CD8-positive, alpha-beta memory T cell (primary cell): ENCODE measurements at regions not wholly inside any gene's neighbourhood (a gene's known extent, or its start where the extent isn't known, plus 50 kb on each side); places are given as distances from the start of the nearest gene placed in this dataset.

Experiments
- CTCF ChIA-PET: fragments of 350-600 bp; sonication (Branson Sonifier 250); formaldehyde crosslinking; loops from one replicate; lab custom pipeline; 2021; ENCODE audit warnings: antibody characterized with exemption; lab: Charles Lee
- POLR2A ChIA-PET: fragments of 350-600 bp; sonication (Branson Sonifier 250); formaldehyde crosslinking; loops from one replicate; lab custom pipeline; 2021; ENCODE audit warnings: antibody characterized with exemption; lab: Charles Lee
- DNase-seq, 5 donors: peaks; one replicate each; pipeline versions ENCODE4 v3.0.0 to v3.0.0-alpha.2; 2020 to 2022; ENCODE audit warnings: mixed read lengths in 1 of 5
- H3K27ac ChIP-seq: one replicate; pipeline ENCODE4 v1.7.0; 2013; ENCODE audit warnings: low read depth, mild to moderate bottlenecking, low read length, moderate library complexity
- H3K27me3 ChIP-seq: 2 replicates; pipeline ENCODE4 v1.7.0; 2013; ENCODE audit warnings: low read length, mild to moderate bottlenecking; ENCODE audit not compliant: insufficient read depth, poor library complexity, severe bottlenecking
- H3K36me3 ChIP-seq: 2 replicates; pipeline ENCODE4 v1.7.0; 2013; ENCODE audit warnings: mild to moderate bottlenecking, low read length, moderate library complexity; ENCODE audit not compliant: insufficient read depth
- H3K4me1 ChIP-seq: 2 replicates; pipeline ENCODE4 v1.7.0; 2013; ENCODE audit warnings: mild to moderate bottlenecking, low read length, moderate library complexity; ENCODE audit not compliant: insufficient read depth
- H3K4me3 ChIP-seq: 2 replicates; pipeline ENCODE4 v1.7.0; 2013; ENCODE audit warnings: mild to moderate bottlenecking, low read length
- H3K9me3 ChIP-seq: 2 replicates; pipeline ENCODE4 v1.7.0; 2013; ENCODE audit warnings: mild to moderate bottlenecking, low read length
- H3K27ac Mint-ChIP-seq, 8 donors: one replicate each; pipeline ENCODE4 v1.8.0; 2020 to 2021; ENCODE audit warnings: mixed read lengths in 8 of 8, mild to moderate bottlenecking in 6 of 8, inconsistent platforms in 3 of 8, moderate library complexity in 3 of 8
- H3K27me3 Mint-ChIP-seq, 2 donors: one replicate each; pipeline ENCODE4 v1.8.0; 2020 to 2021; ENCODE audit warnings: mixed read lengths in 2 of 2, mild to moderate bottlenecking in 1 of 2, moderate library complexity in 1 of 2
- H3K36me3 Mint-ChIP-seq, 3 donors: one replicate each; pipeline ENCODE4 v1.8.0; 2020 to 2021; ENCODE audit warnings: mixed read lengths in 3 of 3, inconsistent platforms in 1 of 3, mild to moderate bottlenecking in 1 of 3
- H3K4me1 Mint-ChIP-seq, 3 donors: one replicate each; pipeline ENCODE4 v1.8.0; 2020 to 2021; ENCODE audit warnings: mixed read lengths in 3 of 3, inconsistent platforms in 1 of 3, mild to moderate bottlenecking in 1 of 3
- H3K4me3 Mint-ChIP-seq, 7 donors: one replicate each; pipeline ENCODE4 v1.8.0; 2020 to 2021; ENCODE audit warnings: mixed read lengths in 7 of 7, mild to moderate bottlenecking in 6 of 7, moderate library complexity in 4 of 7, inconsistent platforms in 2 of 7
- H3K9me3 Mint-ChIP-seq, 5 donors: one replicate each; pipeline ENCODE4 v1.8.0; 2020 to 2022; ENCODE audit warnings: mixed read lengths in 5 of 5, mild to moderate bottlenecking in 3 of 5, moderate library complexity in 2 of 5, inconsistent platforms in 1 of 5

GRCh38 chr7:124428781-124429180 is 336.8 kb downstream of the GPR37 start:
- ChIA-PET CTCF (no interaction called here), POLR2A (no interaction called here)
- H3K27ac Mint-ChIP-seq = no peak overlapping the region
- no peaks in the 10 kb centered on the region for H3K4me1 Mint-ChIP-seq
- no peaks in the 10 kb centered on the region for H3K27me3 Mint-ChIP-seq
- Histone ChIP-seq H3K9me3 (no peaks in the 10 kb centered on the region), H3K4me1 (no peaks in the 10 kb centered on the region), H3K4me3 (no peak overlapping the region), H3K36me3 (no peaks in the 10 kb centered on the region), H3K27ac (no peak overlapping the region), H3K27me3 (no peaks in the 10 kb centered on the region)
- no peak for DNase-seq
- H3K36me3 Mint-ChIP-seq = no peaks in the 10 kb centered on the region
- peaks cover 0 to 10% (median 2%) of the 10 kb centered on the region in 5 donors for H3K9me3 Mint-ChIP-seq
- no peak overlapping the region for H3K4me3 Mint-ChIP-seq

- H3K4me1 Mint-ChIP-seq = no peaks in the 10 kb centered on the region
- POLR2A ChIA-PET = no interaction called here
- Histone ChIP-seq H3K27me3 (no peaks in the 10 kb centered on the region), H3K27ac (no peak overlapping the region), H3K4me1 (no peaks in the 10 kb centered on the region), H3K9me3 (no peaks in the 10 kb centered on the region), H3K36me3 (no peaks in the 10 kb centered on the region), H3K4me3 (no peak overlapping the region)
- H3K27me3 Mint-ChIP-seq = no peaks in the 10 kb centered on the region
- H3K9me3 Mint-ChIP-seq = peaks cover 0 to 9% (median 4%) of the 10 kb centered on the region in 5 donors
- CTCF ChIA-PET = no interaction called here
- no peak for DNase-seq
- no peak overlapping the region for H3K4me3 Mint-ChIP-seq
- H3K36me3 Mint-ChIP-seq = no peaks in the 10 kb centered on the region
- H3K27ac Mint-ChIP-seq = no peak overlapping the region
These were observed 339.0 kb downstream of the GPR37 start for GRCh38 chr7:124426621-124427020.

GRCh38 chr7:124423863-124424262 is 341.7 kb downstream of the GPR37 start:
- no peak overlapping the region for H3K4me3 ChIP-seq
- H3K4me1 ChIP-seq = no peaks in the 10 kb centered on the region
- Mint-ChIP-seq H3K27me3 (no peaks in the 10 kb centered on the region), H3K27ac (no peak overlapping the region), H3K9me3 (peaks cover 0 to 10% (median 4%) of the 10 kb centered on the region in 5 donors), H3K4me1 (no peaks in the 10 kb centered on the region), H3K4me3 (no peak overlapping the region), H3K36me3 (no peaks in the 10 kb centered on the region)
- no peak overlapping the region for H3K27ac ChIP-seq
- POLR2A ChIA-PET = no interaction called here
- H3K27me3 ChIP-seq = no peaks in the 10 kb centered on the region
- no peaks in the 10 kb centered on the region for H3K36me3 ChIP-seq
- CTCF ChIA-PET = no interaction called here
- no peaks in the 10 kb centered on the region for H3K9me3 ChIP-seq
- DNase-seq = no peak

GRCh38 chr7:124422081-124422480 is 343.5 kb downstream of the GPR37 start:
- Mint-ChIP-seq H3K9me3 (peaks cover 0 to 12% (median 4%) of the 10 kb centered on the region in 5 donors), H3K27ac (no peak overlapping the region), H3K27me3 (no peaks in the 10 kb centered on the region), H3K4me1 (no peaks in the 10 kb centered on the region), H3K4me3 (no peak overlapping the region), H3K36me3 (no peaks in the 10 kb centered on the region)
- H3K9me3 ChIP-seq = no peaks in the 10 kb centered on the region
- H3K27me3 ChIP-seq = no peaks in the 10 kb centered on the region
- H3K27ac ChIP-seq = no peak overlapping the region
- ChIA-PET CTCF (no interaction called here), POLR2A (no interaction called here)
- H3K4me3 ChIP-seq = no peak overlapping the region
- no peaks in the 10 kb centered on the region for H3K36me3 ChIP-seq
- no peaks in the 10 kb centered on the region for H3K4me1 ChIP-seq
- DNase-seq = no peak

GRCh38 chr7:124420367-124420766 is 345.2 kb downstream of the GPR37 start:
- Mint-ChIP-seq H3K4me1 (no peaks in the 10 kb centered on the region), H3K4me3 (no peak overlapping the region), H3K27me3 (no peaks in the 10 kb centered on the region), H3K27ac (no peak overlapping the region), H3K36me3 (no peaks in the 10 kb centered on the region), H3K9me3 (peaks cover 0 to 15% (median 4%) of the 10 kb centered on the region in 5 donors)
- no peak for DNase-seq
- Histone ChIP-seq H3K4me1 (no peaks in the 10 kb centered on the region), H3K4me3 (no peak overlapping the region), H3K36me3 (no peaks in the 10 kb centered on the region), H3K27ac (no peak overlapping the region), H3K27me3 (no peaks in the 10 kb centered on the region), H3K9me3 (no peaks in the 10 kb centered on the region)
- CTCF ChIA-PET = no interaction called here
- POLR2A ChIA-PET = no interaction called here

GRCh38 chr7:124413029-124413428 is 352.6 kb downstream of the GPR37 start:
- Mint-ChIP-seq H3K9me3 (peaks cover 0 to 6% (median 3%) of the 10 kb centered on the region in 5 donors), H3K4me1 (no peaks in the 10 kb centered on the region), H3K4me3 (no peak overlapping the region), H3K27ac (no peak overlapping the region), H3K36me3 (no peaks in the 10 kb centered on the region), H3K27me3 (no peaks in the 10 kb centered on the region)
- CTCF ChIA-PET = no interaction called here
- no peak for DNase-seq
- Histone ChIP-seq H3K36me3 (no peaks in the 10 kb centered on the region), H3K4me3 (no peak overlapping the region), H3K4me1 (no peaks in the 10 kb centered on the region), H3K27me3 (no peaks in the 10 kb centered on the region), H3K9me3 (no peaks in the 10 kb centered on the region), H3K27ac (no peak overlapping the region)
- POLR2A ChIA-PET = no interaction called here

- no peaks in the 10 kb centered on the region for H3K27me3 Mint-ChIP-seq
- Histone ChIP-seq H3K9me3 (no peaks in the 10 kb centered on the region), H3K27ac (no peak overlapping the region), H3K4me1 (no peaks in the 10 kb centered on the region), H3K27me3 (no peaks in the 10 kb centered on the region), H3K36me3 (no peaks in the 10 kb centered on the region), H3K4me3 (no peak overlapping the region)
- H3K4me1 Mint-ChIP-seq = no peaks in the 10 kb centered on the region
- ChIA-PET CTCF (no interaction called here), POLR2A (no interaction called here)
- H3K4me3 Mint-ChIP-seq = no peak overlapping the region
- no peak for DNase-seq
- H3K9me3 Mint-ChIP-seq = peaks cover 0 to 5% (median 3%) of the 10 kb centered on the region in 5 donors
- H3K27ac Mint-ChIP-seq = no peak overlapping the region
- H3K36me3 Mint-ChIP-seq = no peaks in the 10 kb centered on the region
These were observed 353.1 kb downstream of the GPR37 start for GRCh38 chr7:124412531-124412930.

- H3K36me3 Mint-ChIP-seq = no peaks in the 10 kb centered on the region
- ChIA-PET CTCF (no interaction called here), POLR2A (no interaction called here)
- no peaks in the 10 kb centered on the region for H3K27me3 ChIP-seq
- no peaks in the 10 kb centered on the region for H3K4me1 Mint-ChIP-seq
- no peak for DNase-seq
- H3K27ac Mint-ChIP-seq = no peak overlapping the region
- peaks cover 0 to 6% (median 3%) of the 10 kb centered on the region in 5 donors for H3K9me3 Mint-ChIP-seq
- H3K36me3 ChIP-seq = no peaks in the 10 kb centered on the region
- H3K4me3 ChIP-seq = no peak overlapping the region
- no peaks in the 10 kb centered on the region for H3K27me3 Mint-ChIP-seq
- H3K9me3 ChIP-seq = no peaks in the 10 kb centered on the region
- no peak overlapping the region for H3K27ac ChIP-seq
- H3K4me1 ChIP-seq = no peaks in the 10 kb centered on the region
- no peak overlapping the region for H3K4me3 Mint-ChIP-seq
These were observed 353.8 kb downstream of the GPR37 start for GRCh38 chr7:124411796-124412195.

GRCh38 chr7:124403587-124403986 is 362.0 kb downstream of the GPR37 start:
- Histone ChIP-seq H3K4me1 (no peaks in the 10 kb centered on the region), H3K4me3 (no peak overlapping the region), H3K27ac (no peak overlapping the region), H3K27me3 (no peaks in the 10 kb centered on the region), H3K36me3 (no peaks in the 10 kb centered on the region), H3K9me3 (no peaks in the 10 kb centered on the region)
- Mint-ChIP-seq H3K27me3 (no peaks in the 10 kb centered on the region), H3K36me3 (no peaks in the 10 kb centered on the region), H3K4me3 (no peak overlapping the region), H3K4me1 (no peaks in the 10 kb centered on the region), H3K27ac (no peak overlapping the region), H3K9me3 (peaks cover 0 to 13% (median 5%) of the 10 kb centered on the region in 5 donors)
- ChIA-PET CTCF (no interaction called here), POLR2A (no interaction called here)
- no peak for DNase-seq
